ENCODE measurements at regions not wholly inside any gene's neighbourhood (a gene's known extent, or its start where the extent isn't known, plus 50 kb on each side); places are given as distances from the start of the nearest gene placed in this dataset.

GRCh38 chrX:13152518-13153185 lies 108.2 kb upstream of the FAM9C start:
- H3K4me2 ChIP-seq (ENCODE audit: low read depth, low read length, poor library complexity, severe bottlenecking), result peak overlapping the region; percentile 57
- peak overlapping the region; percentile 22 for H3K4me3 ChIP-seq (ENCODE audit: low read length, poor library complexity, severe bottlenecking)

GRCh38 chrX:13151828-13152517 lies 107.6 kb upstream of the FAM9C start:
- no peaks in the 10 kb centered on the region for H3F3A ChIP-seq (ENCODE audit: low read depth)
- no peaks in the 10 kb centered on the region for H3K36me3 ChIP-seq (ENCODE audit: insufficient read depth, low read length)
- no peaks in the 10 kb centered on the region for H3K27me3 ChIP-seq (ENCODE audit: insufficient read depth, low read length, poor library complexity, severe bottlenecking)
- no peaks in the 10 kb centered on the region for H4K20me1 ChIP-seq (ENCODE audit: insufficient read depth, low read length, poor library complexity, severe bottlenecking)
- TF ChIP-seq CTCF (conservative IDR thresholded peaks at IDR 0.05; ENCODE audit: low read length) (no peak), EZH2phosphoT487 (IDR thresholded peaks at IDR 0.05; ENCODE audit: borderline replicate concordance) (no peak)
- H3K4me3 ChIP-seq (ENCODE audit: low read length, poor library complexity, severe bottlenecking), result peak overlapping the region; percentile 22
- peaks cover 11% of the 10 kb centered on the region for H3K4me1 ChIP-seq (ENCODE audit: insufficient read depth, low read length, poor library complexity, severe bottlenecking)
- H3K79me2 ChIP-seq (ENCODE audit: insufficient read depth, low read length), result no peaks in the 10 kb centered on the region
- peak overlapping the region; percentile 57 for H3K4me2 ChIP-seq (ENCODE audit: low read depth, low read length, poor library complexity, severe bottlenecking)
- H2AFZ ChIP-seq (ENCODE audit: low read length), result no peak overlapping the region
- peak overlapping the region; percentile 31 for H3K9ac ChIP-seq (ENCODE audit: low read depth, low read length, poor library complexity, severe bottlenecking)
- H3K9me2 ChIP-seq (replicated peaks; ENCODE audit: low read depth, low read length), result no peaks in the 10 kb centered on the region
- H3K9me3 ChIP-seq (ENCODE audit: insufficient read depth, low read depth, low read length), result no peaks in the 10 kb centered on the region; the same call in 1 of the 2 replicates

More at GRCh38 chrX:13152518-13153185, 108.2 kb upstream of the FAM9C start:
- Histone ChIP-seq H3K9ac (ENCODE audit: low read depth, low read length, poor library complexity, severe bottlenecking) (no peak overlapping the region), H3K36me3 (ENCODE audit: insufficient read depth, low read length) (no peaks in the 10 kb centered on the region), H3K79me2 (ENCODE audit: insufficient read depth, low read length) (no peaks in the 10 kb centered on the region), H3K9me3 (ENCODE audit: insufficient read depth, low read depth, low read length) (no peaks in the 10 kb centered on the region; the same call in 1 of the 2 replicates), H2AFZ (ENCODE audit: low read length) (no peak overlapping the region), H3K4me1 (ENCODE audit: insufficient read depth, low read length, poor library complexity, severe bottlenecking) (peaks cover 11% of the 10 kb centered on the region), H3K9me2 (replicated peaks; ENCODE audit: low read depth, low read length) (no peaks in the 10 kb centered on the region), H3F3A (ENCODE audit: low read depth) (no peaks in the 10 kb centered on the region), H3K27me3 (ENCODE audit: insufficient read depth, low read length, poor library complexity, severe bottlenecking) (no peaks in the 10 kb centered on the region), H4K20me1 (ENCODE audit: insufficient read depth, low read length, poor library complexity, severe bottlenecking) (no peaks in the 10 kb centered on the region)
- TF ChIP-seq CTCF (conservative IDR thresholded peaks at IDR 0.05; ENCODE audit: low read length), result no peak
- no peak for TF ChIP-seq EZH2phosphoT487 (IDR thresholded peaks at IDR 0.05; ENCODE audit: borderline replicate concordance)

- Histone ChIP-seq H3K9ac (ENCODE audit: low read depth, low read length, poor library complexity, severe bottlenecking) (no peak overlapping the region), H3F3A (ENCODE audit: low read depth) (no peaks in the 10 kb centered on the region), H4K20me1 (ENCODE audit: insufficient read depth, low read length, poor library complexity, severe bottlenecking) (no peaks in the 10 kb centered on the region), H3K79me2 (ENCODE audit: insufficient read depth, low read length) (no peaks in the 10 kb centered on the region), H2AFZ (ENCODE audit: low read length) (no peak overlapping the region), H3K27me3 (ENCODE audit: insufficient read depth, low read length, poor library complexity, severe bottlenecking) (no peaks in the 10 kb centered on the region), H3K9me2 (replicated peaks; ENCODE audit: low read depth, low read length) (no peaks in the 10 kb centered on the region), H3K9me3 (ENCODE audit: insufficient read depth, low read depth, low read length) (no peaks in the 10 kb centered on the region; the same call in 1 of the 2 replicates), H3K4me1 (ENCODE audit: insufficient read depth, low read length, poor library complexity, severe bottlenecking) (peaks cover 11% of the 10 kb centered on the region), H3K4me3 (ENCODE audit: low read length, poor library complexity, severe bottlenecking) (no peak overlapping the region), H3K36me3 (ENCODE audit: insufficient read depth, low read length) (no peaks in the 10 kb centered on the region), H3K4me2 (ENCODE audit: low read depth, low read length, poor library complexity, severe bottlenecking) (no peak overlapping the region)
- no peak for TF ChIP-seq EZH2phosphoT487 (IDR thresholded peaks at IDR 0.05; ENCODE audit: borderline replicate concordance)
- TF ChIP-seq CTCF (conservative IDR thresholded peaks at IDR 0.05; ENCODE audit: low read length), result no peak
These were observed 105.4 kb upstream of the FAM9C start for GRCh38 chrX:13149702-13150350.

Data from Loucy (cell line).